ENCODE measurements at regions not wholly inside any gene's neighbourhood (a gene's known extent, or its start where the extent isn't known, plus 50 kb on each side); places are given as distances from the start of the nearest gene placed in this dataset.

GRCh38 chr14:22397221-22397737, 191.7 kb downstream of the DAD1 start:
- TF ChIP-seq CTCF (IDR thresholded peaks at IDR 0.05; ENCODE audit: low read depth, low read length, poor library complexity, severe bottlenecking) = no peak
- no peak for TF ChIP-seq EZH2phosphoT487 (IDR thresholded peaks at IDR 0.05; ENCODE audit: borderline replicate concordance, low read length)

Measured in DOHH2 (cell line).